Neural cell (in vitro differentiated cells): ENCODE measurements at regions not wholly inside any gene's neighbourhood (a gene's known extent, or its start where the extent isn't known, plus 50 kb on each side); places are given as distances from the start of the nearest gene placed in this dataset.

Experiments used
- H2AFZ ChIP-seq: fragments of 200-600, 300-800 bp; sonication (generic), shearing (Covaris generic); 2 replicates; pipeline ENCODE4 v1.6.0; 2014; ENCODE audit warnings: low read depth, mild to moderate bottlenecking, antibody characterized with exemption, low read length, moderate library complexity
- H3F3A ChIP-seq: fragments of 200-600 bp; shearing (Covaris generic); 2 replicates; pipeline ENCODE4 v1.6.1; 2016; ENCODE audit warnings: mild to moderate bottlenecking, moderate library complexity, mixed read lengths, antibody characterized with exemption, low read length; ENCODE audit not compliant: insufficient read depth, poor library complexity, severe bottlenecking
- H3K27ac ChIP-seq: fragments of 200-600, 300-800 bp; sonication (generic), shearing (Covaris generic); 2 replicates; pipeline ENCODE4 v1.5.1; 2014; ENCODE audit warnings: mild to moderate bottlenecking, low read length, moderate library complexity
- H3K27me3 ChIP-seq: fragments of 300-800, 200-600 bp; sonication (generic), shearing (Covaris generic); 2 replicates; pipeline ENCODE4 v1.6.0; 2014; ENCODE audit warnings: mild to moderate bottlenecking, low read depth, low read length, moderate library complexity; ENCODE audit not compliant: insufficient read depth
- H3K36me3 ChIP-seq: fragments of 300-800, 200-600 bp; sonication (generic), shearing (Covaris generic); 2 replicates; pipeline ENCODE4 v1.5.1; 2014; ENCODE audit warnings: mild to moderate bottlenecking, antibody characterized with exemption, low read length, moderate library complexity; ENCODE audit not compliant: insufficient read depth
- H3K4me2 ChIP-seq: fragments of 300-800, 200-600 bp; sonication (generic), shearing (Covaris generic); 2 replicates; pipeline ENCODE4 v1.6.0; 2014; ENCODE audit warnings: mild to moderate bottlenecking, low read length
- H3K4me3 ChIP-seq: fragments of 300-800, 200-600 bp; sonication (generic), shearing (Covaris generic); 2 replicates; pipeline ENCODE4 v1.5.1; 2014; ENCODE audit warnings: mild to moderate bottlenecking, low read length, moderate library complexity
- H3K79me2 ChIP-seq: fragments of 200-600 bp; shearing (Covaris generic); replicated peaks from 2 replicates; pipeline ENCODE4 v1.6.0; 2014; ENCODE audit warnings: mild to moderate bottlenecking, low read length, moderate library complexity; ENCODE audit not compliant: insufficient read depth
- H3K9ac ChIP-seq: fragments of 300-800, 200-600 bp; sonication (generic), shearing (Covaris generic); 2 replicates; pipeline ENCODE4 v1.6.1; 2016; ENCODE audit warnings: mild to moderate bottlenecking, low read length, mixed read lengths
- H3K9me2 ChIP-seq: fragments of 200-600 bp; shearing (Covaris generic); 2 replicates; pipeline ENCODE4 v1.6.1; 2016; ENCODE audit warnings: mild to moderate bottlenecking, low read length, mixed read lengths; ENCODE audit not compliant: insufficient read depth
- H3K9me3 ChIP-seq: fragments of 200-600, 300-800 bp; sonication (generic), shearing (Covaris generic); 2 replicates; pipeline ENCODE4 v1.6.1; 2016; ENCODE audit warnings: mild to moderate bottlenecking, mixed run types, low read length, moderate library complexity, mixed read lengths
- H4K20me1 ChIP-seq: fragments of 200-600 bp; shearing (Covaris generic); 2 replicates; pipeline ENCODE4 v1.6.1; 2016; ENCODE audit warnings: mild to moderate bottlenecking, mixed run types; ENCODE audit not compliant: insufficient read depth
- EZH2 ChIP-seq: fragments of 200-600, 300-800 bp; shearing (Covaris generic), sonication (generic); IDR thresholded peaks from 2 replicates; pipeline ENCODE4 v1.6.1; 2014; ENCODE audit warnings: antibody characterized with exemption, low read length, borderline replicate concordance, mild to moderate bottlenecking; ENCODE audit not compliant: insufficient read depth, poor library complexity, severe bottlenecking
- MXI1 ChIP-seq: fragments of 450-650 bp; conservative IDR thresholded peaks from 2 replicates; pipeline ENCODE4 v1.6.1; 2014; ENCODE audit warnings: antibody characterized with exemption, mild to moderate bottlenecking; ENCODE audit not compliant: poor library complexity, severe bottlenecking
- POLR2AphosphoS5 ChIP-seq: IDR thresholded peaks from 2 replicates; pipeline ENCODE4 v1.6.1; 2012
- RAD21 ChIP-seq: fragments of 450-650 bp; conservative IDR thresholded peaks from 2 replicates; pipeline ENCODE4 v1.6.1; 2014; ENCODE audit warnings: antibody characterized with exemption, mild to moderate bottlenecking, moderate library complexity
- REST ChIP-seq: IDR thresholded peaks from 2 replicates; pipeline ENCODE4 v1.6.1; 2012; ENCODE audit warnings: borderline replicate concordance
- SMC3 ChIP-seq: fragments of 450-650 bp; conservative IDR thresholded peaks from 2 replicates; pipeline ENCODE4 v1.6.1; 2014; ENCODE audit warnings: antibody characterized with exemption, mild to moderate bottlenecking, moderate library complexity; ENCODE audit not compliant: poor library complexity
- TAF1 ChIP-seq: IDR thresholded peaks from 2 replicates; pipeline ENCODE4 v1.6.1; 2012; ENCODE audit warnings: low read depth
- TF ChIP-seq, protein P1 (sequence below): fragments of 450-650 bp; IDR thresholded peaks from 2 replicates; pipeline ENCODE4 v1.5.1; 2014; ENCODE audit warnings: antibody characterized with exemption, mild to moderate bottlenecking, moderate library complexity; ENCODE audit not compliant: poor library complexity, severe bottlenecking

DNA sequence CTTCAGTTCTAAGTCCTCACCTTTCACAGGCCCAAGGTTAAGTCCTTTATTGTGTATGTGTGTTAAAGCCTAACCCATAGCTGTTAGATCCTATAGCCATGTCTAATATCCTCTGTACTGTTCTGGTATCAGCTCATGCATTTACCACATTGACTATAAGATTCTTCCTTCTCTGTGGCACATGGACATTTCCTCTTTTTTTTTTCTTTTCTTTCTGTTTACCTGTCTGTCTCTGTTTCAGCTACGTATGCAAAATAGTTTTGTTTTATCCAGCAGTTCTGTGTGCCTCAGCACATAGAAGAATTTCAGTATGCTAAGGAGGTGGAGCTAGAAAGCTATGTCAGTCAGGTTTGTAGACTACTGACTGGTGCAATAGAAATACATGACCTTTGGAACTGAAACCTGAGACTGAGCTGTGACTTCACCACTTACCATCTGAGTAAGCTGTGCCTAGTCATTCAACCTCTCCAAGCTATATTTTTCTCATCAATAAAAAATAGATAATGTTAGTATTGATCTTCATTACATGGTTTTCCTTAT is 155.6 kb upstream of the VLDLR start:
- Histone ChIP-seq H3K9ac (no peak overlapping the region), H3K9me3 (no peaks in the 10 kb centered on the region), H4K20me1 (no peaks in the 10 kb centered on the region), H2AFZ (no peak overlapping the region), H3K27me3 (no peaks in the 10 kb centered on the region), H3K9me2 (no peaks in the 10 kb centered on the region), H3K36me3 (no peaks in the 10 kb centered on the region), H3K27ac (no peak overlapping the region), H3K4me2 (no peak overlapping the region), H3K79me2 (no peaks in the 10 kb centered on the region), H3K4me3 (no peak overlapping the region), H3F3A (no peaks in the 10 kb centered on the region)
- TF ChIP-seq SMC3: no peak

DNA sequence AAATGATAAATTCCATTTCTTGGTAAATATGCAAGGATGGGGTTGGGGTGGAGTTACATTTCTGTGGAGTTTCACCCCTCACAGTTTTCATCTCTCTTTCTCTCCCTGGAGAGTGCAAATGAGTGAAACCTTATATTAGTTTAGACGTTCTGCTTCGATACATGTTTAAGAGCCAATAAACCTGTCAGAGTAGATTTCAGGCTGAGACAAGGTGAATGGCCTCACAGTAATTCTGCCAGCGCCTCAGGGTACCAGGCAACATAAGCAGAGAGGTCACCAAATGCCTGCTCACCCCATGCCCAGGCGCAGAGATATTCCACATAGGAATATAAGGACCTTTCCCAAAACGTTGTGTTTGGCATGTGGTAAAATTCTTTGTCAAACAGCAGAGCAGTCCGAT is 154.9 kb upstream of the VLDLR start:
- Histone ChIP-seq H3F3A (no peaks in the 10 kb centered on the region), H3K79me2 (no peaks in the 10 kb centered on the region), H3K9me2 (no peaks in the 10 kb centered on the region), H2AFZ (no peak overlapping the region), H3K9me3 (no peaks in the 10 kb centered on the region), H3K27ac (no peak overlapping the region), H3K4me2 (no peak overlapping the region), H3K36me3 (no peaks in the 10 kb centered on the region), H4K20me1 (no peaks in the 10 kb centered on the region), H3K4me3 (no peak overlapping the region), H3K27me3 (no peaks in the 10 kb centered on the region), H3K9ac (no peak overlapping the region)
- peak; percentile 37 for TF ChIP-seq POLR2AphosphoS5
- TF ChIP-seq, protein P1, sequence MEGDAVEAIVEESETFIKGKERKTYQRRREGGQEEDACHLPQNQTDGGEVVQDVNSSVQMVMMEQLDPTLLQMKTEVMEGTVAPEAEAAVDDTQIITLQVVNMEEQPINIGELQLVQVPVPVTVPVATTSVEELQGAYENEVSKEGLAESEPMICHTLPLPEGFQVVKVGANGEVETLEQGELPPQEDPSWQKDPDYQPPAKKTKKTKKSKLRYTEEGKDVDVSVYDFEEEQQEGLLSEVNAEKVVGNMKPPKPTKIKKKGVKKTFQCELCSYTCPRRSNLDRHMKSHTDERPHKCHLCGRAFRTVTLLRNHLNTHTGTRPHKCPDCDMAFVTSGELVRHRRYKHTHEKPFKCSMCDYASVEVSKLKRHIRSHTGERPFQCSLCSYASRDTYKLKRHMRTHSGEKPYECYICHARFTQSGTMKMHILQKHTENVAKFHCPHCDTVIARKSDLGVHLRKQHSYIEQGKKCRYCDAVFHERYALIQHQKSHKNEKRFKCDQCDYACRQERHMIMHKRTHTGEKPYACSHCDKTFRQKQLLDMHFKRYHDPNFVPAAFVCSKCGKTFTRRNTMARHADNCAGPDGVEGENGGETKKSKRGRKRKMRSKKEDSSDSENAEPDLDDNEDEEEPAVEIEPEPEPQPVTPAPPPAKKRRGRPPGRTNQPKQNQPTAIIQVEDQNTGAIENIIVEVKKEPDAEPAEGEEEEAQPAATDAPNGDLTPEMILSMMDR: no peak

GRCh38 chr9:2469681-2470221 is 151.8 kb upstream of the VLDLR start:
- Histone ChIP-seq H3K27ac (no peak overlapping the region), H4K20me1 (no peaks in the 10 kb centered on the region), H3K4me2 (no peak overlapping the region), H3K9me2 (no peaks in the 10 kb centered on the region), H3K36me3 (no peaks in the 10 kb centered on the region), H3K4me3 (no peak overlapping the region), H2AFZ (no peak overlapping the region), H3K9me3 (no peaks in the 10 kb centered on the region), H3K9ac (no peak overlapping the region), H3K27me3 (no peaks in the 10 kb centered on the region), H3F3A (no peaks in the 10 kb centered on the region), H3K79me2 (no peaks in the 10 kb centered on the region)
- TF ChIP-seq, protein P1: no peak
- no peak for TF ChIP-seq EZH2
- TF ChIP-seq MXI1: no peak
- TF ChIP-seq POLR2AphosphoS5: no peak
- no peak for TF ChIP-seq TAF1
- no peak for TF ChIP-seq REST
- TF ChIP-seq SMC3: no peak
- no peak for TF ChIP-seq RAD21
